Activated CD4-positive, alpha-beta T cell treated with anti-CD3 and anti-CD28 coated beads, Interleukin-2, amount 10 ng/mL, durations not matched to agents 7 days and 5 days (primary cell): ENCODE measurements at regions not wholly inside any gene's neighbourhood (a gene's known extent, or its start where the extent isn't known, plus 50 kb on each side); places are given as distances from the start of the nearest gene placed in this dataset.

Source experiments
- CTCF ChIA-PET: fragments of 350-600 bp; sonication (Branson Sonifier 250); formaldehyde crosslinking; loops from one replicate; lab custom pipeline; 2021; ENCODE audit warnings: antibody characterized with exemption; lab: Charles Lee
- POLR2A ChIA-PET: fragments of 350-600 bp; sonication (Branson Sonifier 250); formaldehyde crosslinking; loops from one replicate; lab custom pipeline; 2021; ENCODE audit warnings: antibody characterized with exemption; lab: Charles Lee
- DNase-seq: peaks from one replicate; pipeline ENCODE4 v3.0.0-alpha.2; 2020
- H3K27ac Mint-ChIP-seq: one replicate; pipeline ENCODE4 v1.8.0; 2021; ENCODE audit warnings: mild to moderate bottlenecking, moderate library complexity, mixed read lengths
- H3K27me3 Mint-ChIP-seq: one replicate; pipeline ENCODE4 v1.8.0; 2021; ENCODE audit warnings: mixed read lengths
- H3K36me3 Mint-ChIP-seq: one replicate; pipeline ENCODE4 v1.8.0; 2021; ENCODE audit warnings: low read depth, mixed read lengths
- H3K4me1 Mint-ChIP-seq: one replicate; pipeline ENCODE4 v1.8.0; 2021; ENCODE audit warnings: mixed read lengths
- H3K4me3 Mint-ChIP-seq: one replicate; pipeline ENCODE4 v1.8.0; 2021; ENCODE audit warnings: mild to moderate bottlenecking, moderate library complexity, mixed read lengths
- H3K9me3 Mint-ChIP-seq: one replicate; pipeline ENCODE4 v1.8.0; 2021; ENCODE audit warnings: mixed read lengths

GRCh38 chr5:71829206-71829605, 110.1 kb downstream of the CARTPT start:
- no peak overlapping the region for H3K27ac Mint-ChIP-seq
- H3K9me3 Mint-ChIP-seq: peaks cover 24% of the 10 kb centered on the region
- DNase-seq: no peak
- POLR2A ChIA-PET: no interaction called here
- H3K4me1 Mint-ChIP-seq: peaks cover 4% of the 10 kb centered on the region
- H3K36me3 Mint-ChIP-seq: no peaks in the 10 kb centered on the region
- CTCF ChIA-PET: no interaction called here
- H3K27me3 Mint-ChIP-seq: no peaks in the 10 kb centered on the region
- no peak overlapping the region for H3K4me3 Mint-ChIP-seq

DNA sequence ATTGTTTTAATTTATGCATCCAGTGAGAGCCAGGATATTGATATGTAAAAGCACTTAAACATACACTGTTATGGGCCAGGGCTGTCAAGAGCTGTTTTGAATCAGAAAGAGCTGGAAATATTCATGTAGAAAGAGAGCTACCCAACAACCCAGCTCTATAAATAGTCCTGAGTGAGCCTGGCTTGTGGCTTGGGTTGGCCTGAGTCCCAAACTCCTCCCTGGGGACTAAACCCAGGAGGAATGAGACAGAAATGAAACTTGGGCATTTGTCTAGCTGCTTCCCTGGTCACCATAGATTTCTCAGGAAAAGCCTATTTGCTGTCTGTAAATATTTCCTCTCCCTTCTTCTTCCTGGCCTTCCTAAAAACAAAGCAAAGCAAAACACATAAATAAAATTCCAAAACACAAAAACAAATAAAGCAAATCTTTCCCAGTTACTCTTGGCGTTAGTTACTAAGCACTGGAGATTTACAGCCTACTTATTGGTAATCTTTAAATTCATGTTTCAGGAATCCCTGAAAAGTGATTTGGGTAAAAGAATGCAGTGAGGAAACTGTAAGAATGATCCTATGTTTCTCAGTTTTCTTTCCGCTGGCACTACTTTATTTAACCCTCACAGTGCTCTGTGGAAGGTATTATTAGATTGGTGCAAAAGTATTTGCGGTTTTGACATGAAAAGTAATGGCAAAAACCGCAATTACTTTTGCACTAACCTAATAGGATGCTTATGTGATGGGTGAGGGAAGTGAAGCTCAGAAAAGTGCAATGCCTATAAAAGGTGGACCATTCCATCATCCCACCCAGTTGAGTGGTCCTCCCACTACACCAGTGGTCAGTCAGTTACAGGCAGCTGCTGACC, 111.8 kb downstream of the CARTPT start:
- DNase-seq: no peak
- no peak overlapping the region for H3K27ac Mint-ChIP-seq
- ChIA-PET CTCF (interaction anchor here (1.5 kb wide), 1 partner anchor 10 kb away, joined by 3 read pairs; no protein-coding TSS in a partner anchor), POLR2A (no interaction called here)
- peaks cover 20% of the 10 kb centered on the region for H3K9me3 Mint-ChIP-seq
- peaks cover 4% of the 10 kb centered on the region for H3K4me1 Mint-ChIP-seq
- no peaks in the 10 kb centered on the region for H3K27me3 Mint-ChIP-seq
- no peak overlapping the region for H3K4me3 Mint-ChIP-seq
- no peaks in the 10 kb centered on the region for H3K36me3 Mint-ChIP-seq

DNA sequence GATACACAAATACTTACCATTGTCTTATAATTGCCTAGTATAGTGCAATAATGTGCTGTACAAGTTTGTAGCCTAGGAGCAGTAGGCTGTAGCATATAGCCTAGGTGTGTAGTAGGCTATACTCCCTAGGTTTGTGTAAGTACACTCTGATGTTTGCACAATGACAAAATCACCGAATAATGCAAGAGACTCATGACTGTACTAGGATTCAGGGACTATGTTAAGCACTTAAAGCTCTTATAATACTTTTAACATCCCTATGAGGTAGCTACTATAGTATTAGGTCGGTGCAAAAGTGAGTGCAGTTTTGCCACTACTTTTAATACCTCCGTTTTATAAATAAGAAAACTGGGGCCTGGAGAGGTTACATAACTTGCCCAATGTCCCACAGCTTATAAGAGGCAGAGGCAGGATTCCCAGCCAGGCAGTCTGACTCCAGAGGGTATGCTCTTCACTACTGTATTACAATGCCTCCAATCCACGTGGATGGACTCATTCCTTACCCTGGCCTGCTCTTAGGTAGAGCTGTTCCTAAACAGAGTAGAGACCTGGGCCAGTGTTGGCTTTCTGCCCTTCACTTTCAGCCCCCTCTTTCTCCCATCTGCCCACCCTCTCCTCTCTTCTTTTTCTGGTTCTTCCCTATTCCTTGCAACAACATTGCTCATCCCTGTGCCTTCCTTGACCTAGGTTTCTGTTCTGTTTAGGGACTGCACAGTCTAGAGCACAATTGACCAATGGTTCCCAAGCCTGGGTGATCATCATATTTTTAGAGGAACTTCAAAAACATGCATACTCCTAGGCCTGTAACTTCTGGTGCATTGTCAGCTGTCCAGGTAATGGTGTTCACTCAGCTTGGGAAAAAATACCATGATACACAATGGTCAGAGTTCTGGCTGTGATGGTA, 114.0 kb downstream of the CARTPT start:
- DNase-seq: no peak
- Mint-ChIP-seq H3K27me3 (peaks cover 4% of the 10 kb centered on the region), H3K4me1 (peaks cover 4% of the 10 kb centered on the region), H3K9me3 (peaks cover 7% of the 10 kb centered on the region), H3K36me3 (no peaks in the 10 kb centered on the region), H3K4me3 (no peak overlapping the region), H3K27ac (no peak overlapping the region)
- ChIA-PET CTCF (no interaction called here), POLR2A (no interaction called here)

DNA sequence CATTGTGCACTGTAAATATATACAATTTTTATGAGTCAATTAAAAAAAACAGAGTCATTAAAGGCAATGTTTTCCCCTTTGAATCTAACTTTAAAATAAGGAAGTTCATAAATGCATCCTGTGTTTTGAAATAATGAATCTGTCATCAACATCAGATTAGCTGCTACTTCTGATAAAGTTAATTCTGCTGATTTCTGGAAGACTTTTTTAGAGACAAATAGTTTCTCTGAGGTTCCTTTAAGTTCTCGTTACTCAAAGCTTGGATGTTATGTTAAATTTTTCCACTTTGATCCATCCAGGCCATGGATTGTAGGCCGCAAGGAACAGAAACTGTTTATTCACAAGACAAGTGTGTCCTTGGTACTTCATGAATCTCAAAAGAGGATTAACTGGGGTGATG, 115.5 kb downstream of the CARTPT start:
- ChIA-PET POLR2A (no interaction called here), CTCF (no interaction called here)
- no peak for DNase-seq
- Mint-ChIP-seq H3K36me3 (no peaks in the 10 kb centered on the region), H3K9me3 (peaks cover 2% of the 10 kb centered on the region), H3K27me3 (peaks cover 4% of the 10 kb centered on the region), H3K4me3 (no peak overlapping the region), H3K27ac (no peak overlapping the region), H3K4me1 (no peaks in the 10 kb centered on the region)

DNA sequence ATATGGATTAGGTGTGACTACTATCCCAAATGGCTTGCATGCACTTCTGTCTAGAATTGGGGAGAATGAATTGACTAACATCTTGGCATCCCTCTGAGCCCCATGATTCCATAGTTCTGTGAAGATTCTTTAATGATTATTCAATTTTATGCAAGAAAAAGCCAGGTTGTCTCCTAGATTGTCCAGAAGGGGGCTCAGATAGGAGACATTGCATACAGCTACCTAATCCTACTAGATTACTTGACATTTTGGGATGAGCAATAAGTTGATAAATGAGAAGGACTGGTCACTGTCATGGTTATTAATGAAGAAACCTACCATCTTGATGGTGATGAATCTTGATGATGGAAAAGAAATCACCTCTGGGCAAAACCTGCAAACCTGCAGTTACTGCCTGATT, 117.0 kb downstream of the CARTPT start:
- peaks cover 6% of the 10 kb centered on the region for H3K27me3 Mint-ChIP-seq
- no peak overlapping the region for H3K4me3 Mint-ChIP-seq
- DNase-seq: no peak
- CTCF ChIA-PET: no interaction called here
- no peaks in the 10 kb centered on the region for H3K4me1 Mint-ChIP-seq
- H3K36me3 Mint-ChIP-seq: no peaks in the 10 kb centered on the region
- H3K27ac Mint-ChIP-seq: no peak overlapping the region
- POLR2A ChIA-PET: no interaction called here
- H3K9me3 Mint-ChIP-seq: no peaks in the 10 kb centered on the region

- Mint-ChIP-seq H3K9me3 (no peaks in the 10 kb centered on the region), H3K4me1 (no peaks in the 10 kb centered on the region), H3K27me3 (peaks cover 6% of the 10 kb centered on the region), H3K4me3 (no peak overlapping the region), H3K27ac (no peak overlapping the region), H3K36me3 (no peaks in the 10 kb centered on the region)
- POLR2A ChIA-PET: no interaction called here
- CTCF ChIA-PET: no interaction called here
- no peak for DNase-seq
Observed at GRCh38 chr5:71836559-71837112, 117.6 kb downstream of the CARTPT start.

GRCh38 chr5:71838286-71838685, 119.2 kb downstream of the CARTPT start:
- Mint-ChIP-seq H3K4me1 (no peaks in the 10 kb centered on the region), H3K9me3 (no peaks in the 10 kb centered on the region), H3K27ac (no peak overlapping the region), H3K4me3 (no peak overlapping the region), H3K36me3 (no peaks in the 10 kb centered on the region), H3K27me3 (peaks cover 8% of the 10 kb centered on the region)
- POLR2A ChIA-PET: no interaction called here
- CTCF ChIA-PET: interaction anchor here (0.6 kb wide), 1 partner anchor 1233 kb away, joined by 10 read pairs; no protein-coding TSS in a partner anchor
- no peak for DNase-seq

- ChIA-PET POLR2A (no interaction called here), CTCF (no interaction called here)
- H3K36me3 Mint-ChIP-seq: no peaks in the 10 kb centered on the region
- peaks cover 11% of the 10 kb centered on the region for H3K27me3 Mint-ChIP-seq
- no peak overlapping the region for H3K27ac Mint-ChIP-seq
- no peaks in the 10 kb centered on the region for H3K4me1 Mint-ChIP-seq
- no peak overlapping the region for H3K4me3 Mint-ChIP-seq
- no peak for DNase-seq
- H3K9me3 Mint-ChIP-seq: no peaks in the 10 kb centered on the region
Observed at GRCh38 chr5:71839096-71839884, 120.2 kb downstream of the CARTPT start.

- Mint-ChIP-seq H3K4me1 (no peaks in the 10 kb centered on the region), H3K27me3 (peaks cover 12% of the 10 kb centered on the region), H3K27ac (no peak overlapping the region), H3K4me3 (no peak overlapping the region), H3K36me3 (no peaks in the 10 kb centered on the region), H3K9me3 (no peaks in the 10 kb centered on the region)
- DNase-seq: no peak
- ChIA-PET POLR2A (no interaction called here), CTCF (interaction anchor here (1.3 kb wide), 1 partner anchor 10 kb away, joined by 3 read pairs; no protein-coding TSS in a partner anchor)
Observed at GRCh38 chr5:71841107-71841506, 122.0 kb downstream of the CARTPT start.

GRCh38 chr5:71843111-71843510, 124.0 kb downstream of the CARTPT start:
- peaks cover 23% of the 10 kb centered on the region for H3K27me3 Mint-ChIP-seq
- no peaks in the 10 kb centered on the region for H3K4me1 Mint-ChIP-seq
- no peaks in the 10 kb centered on the region for H3K9me3 Mint-ChIP-seq
- ChIA-PET POLR2A (no interaction called here), CTCF (no interaction called here)
- H3K27ac Mint-ChIP-seq: no peak overlapping the region
- no peaks in the 10 kb centered on the region for H3K36me3 Mint-ChIP-seq
- H3K4me3 Mint-ChIP-seq: no peak overlapping the region
- no peak for DNase-seq

DNA sequence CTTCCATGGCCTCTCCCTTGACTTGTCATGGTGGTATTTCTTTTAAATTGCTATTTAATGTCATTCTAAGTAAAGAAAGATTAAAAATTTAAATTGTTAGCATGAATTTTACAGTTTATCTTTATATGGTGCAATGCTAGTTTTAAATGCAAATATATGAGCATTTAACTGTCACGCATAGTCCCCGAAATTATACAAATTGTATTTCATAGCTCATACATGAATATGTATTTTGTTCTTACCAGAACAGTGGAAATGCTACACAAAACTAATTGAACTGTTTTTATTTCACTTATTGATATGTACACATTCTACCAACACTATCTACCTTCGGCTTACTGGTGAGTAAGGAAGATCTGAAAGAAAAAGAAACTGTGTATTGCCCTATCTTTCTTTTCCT, 125.8 kb downstream of the CARTPT start:
- CTCF ChIA-PET: no interaction called here
- Mint-ChIP-seq H3K27me3 (peaks cover 23% of the 10 kb centered on the region), H3K4me3 (no peak overlapping the region), H3K9me3 (peaks cover 6% of the 10 kb centered on the region), H3K36me3 (no peaks in the 10 kb centered on the region), H3K27ac (no peak overlapping the region), H3K4me1 (no peaks in the 10 kb centered on the region)
- POLR2A ChIA-PET: no interaction called here
- DNase-seq: no peak

DNA sequence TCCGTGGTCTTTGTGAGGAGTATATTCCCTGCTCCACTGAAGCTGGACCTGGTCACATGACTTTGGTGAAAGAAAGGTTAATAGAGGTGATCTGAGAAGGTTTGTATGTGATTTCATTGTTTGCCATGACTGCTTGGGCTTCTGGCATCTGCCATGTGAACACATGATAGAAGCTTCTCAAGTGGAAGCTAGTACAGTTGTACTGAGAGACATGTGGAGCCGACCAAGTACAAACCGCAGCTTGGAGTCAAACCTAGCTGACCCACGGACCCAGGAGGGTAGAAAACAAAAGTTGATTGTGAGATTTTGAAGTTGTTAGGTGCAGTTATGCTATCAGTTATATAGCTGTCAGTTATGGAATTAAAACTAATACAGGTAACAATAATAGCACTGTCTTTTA, 140.4 kb downstream of the CARTPT start:
- ChIA-PET POLR2A (no interaction called here), CTCF (no interaction called here)
- H3K36me3 Mint-ChIP-seq: no peaks in the 10 kb centered on the region
- H3K9me3 Mint-ChIP-seq: peaks cover 5% of the 10 kb centered on the region
- DNase-seq: no peak
- H3K4me3 Mint-ChIP-seq: no peak overlapping the region
- peaks cover 3% of the 10 kb centered on the region for H3K27me3 Mint-ChIP-seq
- no peaks in the 10 kb centered on the region for H3K4me1 Mint-ChIP-seq
- no peak overlapping the region for H3K27ac Mint-ChIP-seq
